SK-N-SH treated with all-trans-retinoic acid at 6 μM for 48 hours (cell line): ENCODE measurements at regions not wholly inside any gene's neighbourhood (a gene's known extent, or its start where the extent isn't known, plus 50 kb on each side); places are given as distances from the start of the nearest gene placed in this dataset.

Source experiments
- CREB5 ChIP-seq: fragments of 250-450 bp; sonication (Bioruptor Pico); IDR thresholded peaks from 2 replicates; pipeline ENCODE4 v1.5.1; 2020; ENCODE audit warnings: low read depth, mild to moderate bottlenecking, moderate library complexity
- OSR1 ChIP-seq: fragments of 250-450 bp; sonication (Bioruptor Pico); IDR thresholded peaks from 2 replicates; pipeline ENCODE4 v1.8.0; 2022; ENCODE audit warnings: moderate library complexity, mild to moderate bottlenecking, inconsistent platforms
- PPARA ChIP-seq: fragments of 250-450 bp; sonication (Bioruptor Pico); IDR thresholded peaks from 2 replicates; pipeline ENCODE4 v1.5.0; 2020; ENCODE audit warnings: mild to moderate bottlenecking, borderline replicate concordance
- TCF4 ChIP-seq: fragments of 250-450 bp; sonication (Bioruptor Pico); IDR thresholded peaks from 2 replicates; pipeline ENCODE4 v1.8.0; 2021; ENCODE audit warnings: mild to moderate bottlenecking, moderate library complexity, borderline replicate concordance
- TOX ChIP-seq: fragments of 250-450 bp; sonication (Bioruptor Pico); IDR thresholded peaks from 2 replicates; pipeline ENCODE4 v1.8.0; 2021; ENCODE audit warnings: mild to moderate bottlenecking, moderate library complexity, borderline replicate concordance

GRCh38 chr3:69582044-69582443, 157.2 kb upstream of the MITF start:
- no peak for TF ChIP-seq TCF4 (CRISPR knock-in tag)
- TF ChIP-seq TOX (CRISPR knock-in tag), result no peak
- TF ChIP-seq CREB5 (CRISPR knock-in tag), result no peak
- TF ChIP-seq OSR1 (CRISPR knock-in tag), result no peak
- TF ChIP-seq PPARA (CRISPR knock-in tag), result no peak
